ENCODE measurements at regions not wholly inside any gene's neighbourhood (a gene's known extent, or its start where the extent isn't known, plus 50 kb on each side); places are given as distances from the start of the nearest gene placed in this dataset.

DNA sequence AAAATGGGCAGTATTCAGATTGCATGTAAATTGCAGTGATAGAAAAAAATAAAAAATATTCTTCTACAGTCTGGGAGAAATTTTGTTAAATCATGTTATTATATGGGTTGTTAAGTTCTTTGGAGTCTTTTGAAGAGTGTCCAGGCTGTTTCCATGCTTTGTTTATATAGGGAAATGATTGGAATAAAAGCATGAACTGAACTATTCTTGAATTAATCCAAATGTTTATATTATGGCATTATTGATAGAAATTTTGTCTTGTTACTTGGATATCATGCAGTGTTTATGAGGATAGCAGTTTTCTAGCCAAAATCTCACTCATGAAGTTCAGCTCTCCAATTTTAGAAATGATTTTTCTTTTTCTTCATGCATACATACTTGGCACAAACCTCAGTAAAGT lies 108.2 kb upstream of the NAV3 start:
- DNase-seq, result no peak

DNA sequence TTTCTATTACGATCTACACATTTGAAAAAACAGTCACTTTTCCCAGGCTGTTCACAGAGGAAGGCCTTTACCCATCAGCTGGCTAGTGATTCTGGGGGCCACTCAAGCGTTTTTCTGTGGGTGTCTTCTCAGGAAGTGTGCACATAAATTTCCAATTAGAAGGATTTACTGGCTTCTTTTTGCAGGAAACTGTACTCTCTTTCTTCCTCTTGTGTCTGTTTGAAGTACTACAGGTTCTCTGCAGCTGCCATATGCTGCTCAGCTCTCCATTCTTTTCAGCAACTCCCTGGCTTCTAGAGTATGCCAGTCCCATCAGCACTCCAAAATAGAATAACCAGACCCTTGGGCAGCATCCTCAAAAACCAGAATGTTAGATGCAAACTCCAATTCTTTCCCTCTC lies 110.4 kb upstream of the NAV3 start:
- DNase-seq, result no peak

DNA sequence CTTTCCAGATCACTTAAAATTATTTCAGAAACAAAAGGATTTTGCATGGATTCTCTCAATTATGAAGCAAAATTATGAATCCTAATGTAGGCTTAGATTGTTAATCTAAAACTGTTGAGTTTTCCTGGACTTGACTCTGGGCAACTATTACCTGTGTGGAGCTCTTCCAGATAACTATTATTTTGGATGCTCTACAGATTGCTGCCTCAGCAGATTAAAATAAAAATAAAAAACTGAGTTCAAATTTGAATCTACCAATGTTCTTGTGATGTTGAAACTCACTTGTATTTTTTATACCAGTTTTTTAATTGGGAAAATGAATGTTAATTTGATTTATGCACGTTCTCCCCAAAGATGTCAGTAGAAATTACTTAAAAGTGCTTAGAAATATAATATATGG lies 120.5 kb upstream of the NAV3 start:
- DNase-seq, result no peak

DNA sequence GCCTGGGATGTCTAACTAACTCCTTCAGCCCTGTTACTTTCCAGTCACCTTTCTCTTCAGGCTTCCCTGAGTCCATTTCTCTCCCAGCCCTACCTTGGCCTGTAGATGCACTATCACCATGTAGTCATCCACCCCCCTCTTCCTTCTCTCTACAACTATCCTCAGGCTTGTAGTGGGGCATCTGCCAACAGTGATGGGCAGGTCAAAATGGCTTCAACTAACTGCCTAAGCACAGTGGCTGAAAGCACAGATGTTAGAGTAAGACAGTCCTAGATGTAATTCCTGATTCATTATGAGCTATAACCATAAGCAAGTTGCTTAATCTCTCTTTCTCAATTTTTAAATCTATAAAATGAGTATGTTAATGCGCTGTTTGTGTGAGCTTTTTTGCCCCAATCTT lies 133.6 kb upstream of the NAV3 start:
- no peak for DNase-seq

DNA sequence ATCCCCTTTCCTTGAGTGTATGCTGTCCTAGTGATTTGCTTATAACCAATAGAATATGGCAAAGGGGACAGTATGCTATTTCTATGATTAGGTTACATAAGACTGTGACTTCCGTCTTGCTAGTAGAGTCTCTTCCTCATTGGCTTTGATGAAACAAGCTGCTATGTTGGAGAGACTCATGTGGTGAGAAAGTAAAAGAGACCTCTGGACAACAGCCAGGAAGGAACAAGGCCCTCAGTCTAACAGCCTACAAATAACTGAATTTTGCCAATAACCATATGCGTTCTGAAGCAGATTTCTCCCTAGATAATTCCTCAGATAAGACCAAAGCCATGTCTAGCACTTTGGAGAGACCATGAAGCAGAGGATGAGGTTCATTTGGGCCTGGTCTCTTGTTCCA lies 134.5 kb upstream of the NAV3 start:
- no peak for DNase-seq

DNA sequence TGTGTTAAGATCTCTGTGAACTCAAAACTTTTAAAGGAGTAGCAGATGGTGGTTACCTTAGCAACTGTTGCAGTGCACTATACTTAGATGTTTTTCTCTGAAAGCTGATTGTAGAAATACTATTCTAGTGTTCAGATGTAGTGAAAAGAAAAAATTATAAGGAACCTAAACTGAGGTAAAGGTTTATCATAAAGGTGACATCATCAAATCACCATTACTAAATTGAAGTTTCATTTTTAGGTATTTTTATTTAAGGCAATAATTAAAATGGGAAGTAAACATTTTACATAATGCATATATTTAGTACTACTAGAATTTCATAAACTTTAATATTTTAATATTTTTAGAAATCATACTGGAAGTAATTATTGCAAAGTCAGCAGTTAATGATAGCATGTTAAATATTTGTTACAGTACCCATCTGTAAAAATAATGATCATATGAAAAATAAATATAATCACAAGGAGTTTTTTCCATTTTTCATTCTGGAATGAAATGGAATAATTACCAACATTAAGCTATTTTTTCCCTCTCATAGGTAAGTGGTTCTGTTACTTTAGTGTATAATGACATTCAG lies 141.1 kb upstream of the NAV3 start:
- no peak for DNase-seq

DNA sequence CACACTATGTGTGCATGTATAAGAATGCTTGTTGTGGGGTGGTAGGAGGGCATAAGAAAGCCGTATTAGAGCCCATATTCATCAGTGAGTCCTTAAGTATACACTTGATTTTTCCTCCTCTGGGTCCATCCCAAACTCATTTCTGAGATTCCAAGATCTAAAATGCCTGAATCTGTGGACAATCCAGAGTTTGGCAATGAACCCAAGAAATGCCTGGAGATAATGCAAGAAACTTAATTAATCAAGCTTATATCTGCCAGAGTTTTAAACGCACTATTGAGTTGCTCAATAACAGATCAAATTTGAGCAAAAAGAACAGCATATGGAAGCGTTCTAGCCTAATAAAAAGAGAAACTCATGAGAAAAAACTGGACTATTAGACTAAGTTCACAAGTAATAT lies 143.4 kb upstream of the NAV3 start:
- DNase-seq, result no peak

DNA sequence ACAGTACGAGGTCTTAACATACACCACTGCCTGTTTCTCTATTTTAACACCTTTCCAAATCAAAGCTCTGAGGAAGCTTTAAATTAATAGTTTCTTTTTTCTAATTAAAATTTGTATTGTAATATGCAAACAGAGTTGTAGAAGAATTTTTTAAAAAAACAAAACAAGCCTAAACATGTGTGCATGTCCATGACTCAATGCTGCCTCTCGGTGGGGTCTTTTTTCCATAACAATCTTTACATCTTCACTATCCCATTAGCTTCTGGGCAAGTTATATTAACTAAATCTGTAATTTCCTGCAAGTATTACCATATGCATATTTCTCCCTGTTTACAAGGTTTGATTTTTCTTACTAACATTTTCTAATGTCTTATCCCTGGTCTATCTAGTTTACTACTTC lies 143.9 kb upstream of the NAV3 start:
- DNase-seq, result no peak

DNA sequence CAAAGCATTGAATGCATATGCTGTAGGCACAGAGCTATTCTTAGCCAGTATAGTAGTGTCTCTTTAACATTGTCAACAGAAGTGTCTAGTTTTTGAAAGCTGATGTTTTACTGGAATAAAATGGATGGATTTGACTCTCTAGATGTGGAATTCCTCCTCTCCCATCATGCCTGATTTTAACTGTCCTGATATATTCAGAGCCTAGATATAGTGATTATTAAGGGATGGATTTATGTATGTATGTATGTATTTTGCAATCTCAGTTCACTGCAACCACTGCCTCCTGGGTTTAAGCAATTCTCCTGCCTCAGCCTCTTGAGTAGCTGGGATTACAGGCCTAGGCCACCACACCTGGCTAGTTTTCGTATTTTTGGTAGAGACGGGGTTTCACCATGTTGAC lies 144.8 kb upstream of the NAV3 start:
- no peak for DNase-seq

DNA sequence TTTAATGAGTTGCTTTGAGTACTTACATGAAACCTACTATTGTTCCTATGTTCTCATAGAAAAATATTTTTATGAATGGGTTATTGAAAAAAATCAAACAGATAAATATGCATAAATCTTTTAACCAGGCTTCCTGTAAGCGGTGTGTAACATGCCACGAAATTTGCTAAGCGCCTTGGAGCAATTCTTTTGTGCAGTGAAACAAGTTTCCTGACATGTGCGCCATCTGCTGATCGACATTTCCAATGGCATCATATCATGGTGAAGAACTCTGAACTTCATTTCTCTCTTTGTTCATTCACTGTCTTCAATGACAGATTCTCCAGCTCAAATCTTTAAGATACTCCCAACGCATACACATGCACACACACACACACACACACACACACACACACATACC lies 145.6 kb upstream of the NAV3 start:
- DNase-seq, result peak in 1 of 5 experiments; percentile 29

DNA sequence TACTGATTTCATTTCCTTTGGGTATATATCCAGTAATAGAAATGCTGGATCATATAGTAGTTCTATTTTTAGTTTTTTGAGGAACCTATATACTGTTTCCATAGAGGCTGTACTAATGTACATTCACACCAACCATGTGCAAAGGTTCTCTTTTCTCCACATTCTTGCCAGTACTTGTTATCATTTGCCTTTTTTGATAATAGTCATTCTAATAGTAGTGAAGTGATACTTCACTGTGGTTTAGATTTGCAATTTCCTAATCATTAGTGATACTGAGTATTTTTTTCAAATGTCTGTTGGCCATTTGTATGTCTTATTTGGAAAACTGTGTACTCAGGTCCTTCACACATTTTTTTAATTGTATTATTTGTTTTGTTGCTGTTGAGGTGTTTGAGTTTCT lies 148.2 kb upstream of the NAV3 start:
- DNase-seq, result no peak

DNA sequence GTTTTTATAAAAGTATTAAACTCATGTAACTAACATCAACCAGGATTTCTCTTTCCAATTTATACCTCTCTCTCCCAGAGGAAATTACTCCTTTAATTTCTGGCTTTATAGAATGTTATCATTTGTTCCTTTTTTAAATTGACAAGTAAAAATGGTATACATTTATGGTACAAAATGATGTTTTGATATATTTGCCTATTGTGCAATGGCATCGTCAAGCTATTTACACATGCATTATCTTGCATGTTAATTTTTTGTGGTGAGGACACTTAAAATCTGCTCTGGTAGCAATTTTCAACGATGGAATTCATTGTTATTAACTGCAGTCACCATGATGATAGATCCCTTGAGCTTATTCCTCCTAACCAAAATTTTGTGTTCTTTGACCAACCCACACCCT lies 149.0 kb upstream of the NAV3 start:
- DNase-seq, result no peak

DNA sequence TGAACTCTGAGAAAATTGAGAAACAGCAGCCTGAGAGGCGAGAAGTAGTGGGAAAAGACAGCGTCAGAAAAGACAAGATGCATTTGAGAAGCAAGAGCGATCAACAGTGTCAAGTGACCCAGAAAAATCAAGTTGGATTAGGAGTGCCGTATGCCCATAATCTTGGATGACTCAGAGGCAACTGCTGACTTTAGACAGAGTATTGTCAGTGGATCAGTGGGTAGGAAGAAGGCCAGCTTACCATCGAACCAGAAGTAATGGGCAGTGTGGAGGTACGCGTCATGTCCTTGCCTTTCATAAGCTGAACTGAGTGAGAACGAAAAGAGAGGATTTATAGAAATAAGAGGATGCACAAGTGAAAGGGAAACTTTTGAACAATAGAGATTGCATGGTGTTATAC lies 151.0 kb upstream of the NAV3 start:
- no peak for DNase-seq

DNA sequence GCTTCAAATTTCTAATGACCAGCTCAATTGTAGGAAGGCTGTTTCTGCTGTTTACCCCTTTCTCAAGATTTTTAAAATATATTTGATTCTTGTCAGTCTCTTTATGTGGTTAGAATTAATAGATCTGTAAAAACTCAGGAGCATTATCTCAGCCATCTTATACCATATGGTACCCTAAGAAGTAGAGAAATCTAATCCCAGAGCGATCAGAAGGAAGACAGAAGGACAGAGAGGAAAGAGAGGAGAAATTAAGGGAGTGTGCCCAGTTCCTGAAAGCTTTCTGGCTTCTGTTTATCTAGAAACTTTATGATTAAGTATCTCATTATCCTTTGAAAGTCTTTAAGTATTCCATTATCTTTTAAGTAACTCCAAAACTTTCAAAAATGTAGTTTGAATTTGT lies 152.1 kb upstream of the NAV3 start:
- DNase-seq, result no peak

DNA sequence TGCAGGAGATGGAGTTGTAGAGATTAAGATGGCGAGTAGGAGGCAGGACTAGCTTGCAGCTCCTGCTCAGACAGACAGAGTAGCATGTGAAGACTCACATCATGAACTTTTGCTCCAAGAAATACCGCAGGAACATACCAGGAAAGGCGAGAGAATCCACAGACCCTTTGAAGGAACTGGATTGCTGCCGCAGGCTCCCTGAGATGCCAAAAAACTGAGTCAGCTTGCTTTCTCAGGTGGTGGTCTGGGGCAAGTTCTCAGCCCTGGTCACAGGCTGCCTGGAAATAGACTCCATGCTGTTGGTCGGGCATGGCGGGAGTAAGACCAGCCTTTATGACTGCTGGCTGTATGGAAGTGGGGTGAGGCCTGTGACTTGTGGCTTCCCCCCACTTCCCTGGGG lies 163.6 kb upstream of the NAV3 start:
- DNase-seq, result no peak

DNA sequence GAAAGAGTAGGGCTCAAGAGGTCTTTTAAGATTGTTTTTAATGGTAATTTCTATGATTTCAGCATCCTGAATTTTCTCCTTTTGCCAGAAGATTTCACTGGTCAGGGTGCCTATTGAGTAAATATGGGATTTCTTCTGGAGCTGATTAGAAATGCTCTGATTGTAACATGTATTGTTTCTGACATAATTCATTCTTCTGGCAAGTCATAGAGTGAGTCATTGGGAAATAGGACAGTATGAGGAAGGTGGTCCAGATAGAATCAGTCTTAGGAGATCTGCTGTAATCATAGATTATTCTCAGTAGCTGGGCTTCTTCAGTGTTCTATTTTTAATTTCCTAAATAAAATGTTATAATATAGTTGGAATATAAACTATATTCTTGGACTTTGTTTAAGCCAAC lies 182.0 kb upstream of the NAV3 start:
- DNase-seq, result no peak

DNA sequence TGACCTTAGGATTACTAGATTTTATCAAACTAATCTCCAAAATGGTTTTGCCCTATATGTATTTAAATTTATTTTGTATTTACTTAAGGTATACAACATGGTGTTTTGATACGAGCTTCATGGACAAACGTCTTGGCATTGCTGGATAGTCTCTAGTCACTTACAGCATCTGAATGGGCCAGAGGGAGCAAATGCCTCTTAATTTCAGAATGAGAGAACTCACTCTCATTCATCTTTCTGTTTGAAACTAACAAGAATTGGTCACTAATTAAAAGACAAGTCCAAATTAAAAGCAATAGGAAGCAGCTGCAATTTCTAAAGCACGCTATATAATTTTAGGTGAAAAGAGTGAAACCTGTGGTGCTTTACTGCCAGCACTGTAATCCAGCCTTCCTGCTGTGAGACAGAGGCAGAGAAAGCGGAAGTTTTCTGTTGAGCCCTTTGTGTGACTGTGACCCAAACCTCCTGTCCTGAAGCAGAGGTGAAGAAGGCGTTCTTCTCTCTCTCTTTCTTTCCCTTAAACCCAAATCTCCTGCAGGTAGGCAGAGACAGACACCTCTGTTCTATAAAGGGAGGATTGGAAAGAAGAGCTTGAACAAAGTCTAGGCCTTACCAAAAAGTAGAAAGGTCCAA lies 184.6 kb upstream of the NAV3 start:
- DNase-seq, result no peak

DNA sequence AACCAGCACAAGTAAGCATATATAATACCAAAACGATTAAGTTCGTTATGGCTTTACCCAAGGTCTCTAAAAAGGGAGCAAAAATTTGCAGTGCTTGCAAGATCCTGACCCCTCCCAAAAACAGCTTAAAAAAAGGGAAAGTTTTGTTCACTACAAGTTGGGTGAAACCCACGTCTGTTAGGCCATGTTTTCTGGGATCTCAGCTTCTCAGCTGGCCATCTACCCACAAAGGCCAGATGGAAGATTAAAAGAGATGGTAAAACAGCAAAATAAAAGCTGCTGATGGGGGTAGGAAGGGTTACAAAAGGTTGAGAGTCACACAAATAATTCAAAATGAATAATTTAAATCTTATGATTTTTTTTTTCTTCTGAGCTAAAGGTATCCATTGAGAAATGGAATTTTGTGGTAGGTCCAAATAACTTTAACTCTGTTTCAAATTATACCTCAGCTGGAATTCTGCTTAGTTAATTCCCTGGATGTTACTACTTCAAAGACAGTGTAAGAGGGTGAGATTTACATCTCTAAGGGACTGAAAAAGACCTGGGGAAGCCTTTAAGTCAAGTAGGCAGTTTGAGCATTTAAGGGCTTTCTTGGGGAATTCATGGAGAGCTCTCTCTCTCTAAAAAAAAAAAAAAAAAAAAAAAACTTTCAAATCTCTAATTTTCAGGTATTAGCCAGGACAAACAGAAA lies 185.6 kb upstream of the NAV3 start:
- DNase-seq, result no peak

DNA sequence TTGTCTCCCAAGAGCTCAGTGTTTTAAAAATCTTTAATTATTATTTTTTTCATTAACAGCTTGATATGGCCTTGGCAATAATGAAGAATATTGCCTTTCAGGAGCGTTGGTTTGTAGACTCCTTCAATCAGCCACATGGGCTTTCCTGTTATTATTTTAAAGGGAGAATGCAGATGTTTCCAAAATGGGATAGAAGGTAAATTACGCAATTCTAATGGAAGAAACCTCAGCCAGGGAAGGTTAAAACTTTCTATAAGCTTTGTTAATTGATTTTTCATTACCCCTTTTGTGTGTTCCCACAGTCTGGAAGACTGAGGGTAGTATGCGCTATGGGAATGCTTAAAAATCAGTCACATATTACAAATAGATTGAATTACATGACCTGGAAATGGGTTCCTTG lies 188.4 kb upstream of the NAV3 start:
- DNase-seq, result no peak

DNA sequence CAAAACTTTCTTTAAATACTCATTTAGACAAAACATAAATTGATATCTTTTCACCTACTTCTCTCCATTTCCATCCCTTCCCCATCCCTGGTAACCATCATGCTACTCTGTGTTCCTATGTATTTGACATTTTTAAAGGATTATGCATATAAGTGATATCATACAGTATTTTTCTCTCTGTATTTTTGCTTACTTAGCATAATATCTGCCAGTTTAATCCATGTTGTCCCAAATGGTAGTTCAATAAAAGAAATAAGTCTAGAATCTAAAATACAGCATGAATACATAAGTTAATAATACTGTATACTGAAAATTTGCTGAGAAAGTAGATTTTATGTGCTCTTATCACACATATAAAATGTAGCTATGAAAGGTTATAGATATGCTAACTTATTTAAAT lies 190.3 kb upstream of the NAV3 start:
- no peak for DNase-seq

DNA sequence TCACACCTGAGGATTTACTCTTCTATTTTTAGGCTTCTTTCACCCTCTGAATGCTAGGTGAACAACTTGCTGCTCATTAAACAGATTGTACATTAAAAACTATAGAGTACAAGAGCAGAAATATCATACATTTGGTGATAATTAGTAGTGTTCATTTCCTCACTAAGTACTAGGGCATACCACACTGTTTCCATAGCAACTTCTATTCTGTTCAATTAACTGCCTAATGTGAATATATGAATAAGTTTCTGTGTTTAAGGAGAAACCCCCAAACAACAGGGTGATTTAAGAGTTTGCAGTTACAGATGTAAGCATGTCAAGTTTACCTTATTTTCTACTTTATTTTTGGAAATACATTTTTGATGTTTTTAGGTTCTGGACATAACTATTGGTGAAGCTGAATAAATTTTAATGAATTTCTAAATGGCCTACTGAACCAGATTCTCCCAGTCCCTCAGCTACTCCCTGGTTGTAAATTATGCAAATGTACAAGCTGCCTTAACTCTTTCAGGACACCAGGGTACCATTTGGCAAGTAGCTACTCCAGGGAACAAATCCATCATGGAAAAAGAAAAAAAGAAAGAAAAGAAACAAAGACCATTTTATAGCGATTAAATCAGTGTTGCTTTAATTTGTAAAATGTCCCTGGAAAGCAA lies 199.8 kb upstream of the NAV3 start:
- DNase-seq, result no peak

DNA sequence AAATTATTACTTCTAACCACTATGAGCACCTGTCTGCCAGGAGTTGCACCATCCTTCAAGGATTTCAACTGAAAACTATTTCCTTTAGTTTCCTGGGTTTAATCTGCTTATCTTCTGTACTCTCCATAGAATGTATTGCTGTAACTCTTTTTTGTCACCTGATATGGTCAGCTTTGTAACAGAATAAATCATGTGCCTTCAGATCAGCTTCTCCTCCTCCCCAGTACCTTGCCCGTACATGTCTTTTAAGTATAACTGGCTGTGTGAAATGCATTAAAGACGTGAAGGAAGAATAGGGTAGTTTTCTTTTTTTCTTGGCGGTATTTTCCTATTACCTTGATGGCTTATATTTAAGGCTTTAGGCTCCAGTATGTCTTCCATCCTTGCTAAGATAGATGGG lies 200.3 kb upstream of the NAV3 start:
- no peak for DNase-seq

DNA sequence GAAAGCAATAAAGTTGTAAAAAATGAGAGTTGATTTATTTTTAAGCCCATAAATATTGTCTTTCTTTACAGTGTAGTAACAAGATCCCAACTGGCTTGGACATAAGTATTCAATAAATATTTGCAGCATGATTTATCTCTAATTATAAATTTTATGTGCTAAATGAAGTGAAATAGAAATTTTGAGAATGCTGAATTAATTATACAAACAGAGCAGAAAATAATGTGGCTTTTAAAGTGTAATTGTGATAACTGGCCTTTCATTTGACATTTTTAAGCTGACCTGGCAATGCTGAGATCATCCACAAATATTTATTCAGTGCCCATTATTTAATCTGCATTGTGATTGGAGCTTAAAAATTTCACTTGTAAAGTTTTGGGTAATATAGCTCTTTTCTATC lies 201.6 kb upstream of the NAV3 start:
- no peak for DNase-seq

DNA sequence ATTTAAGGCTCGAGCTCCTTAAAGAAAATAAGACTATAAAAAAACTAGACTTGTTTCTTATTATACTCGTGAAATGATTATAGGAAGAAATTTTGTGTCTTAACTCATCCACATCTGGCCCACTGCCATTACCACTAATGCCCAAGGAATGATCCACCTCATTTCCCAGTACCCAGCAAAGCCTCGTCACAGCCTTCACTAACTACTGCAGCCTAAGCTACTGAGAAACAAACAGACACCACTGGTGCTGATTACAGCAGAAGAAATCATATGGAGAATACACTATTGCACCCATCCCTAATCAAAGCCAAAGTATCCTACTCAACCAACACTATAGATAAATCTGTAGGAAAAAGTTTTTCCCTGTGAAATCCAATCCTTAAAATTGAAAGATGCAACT lies 205.3 kb upstream of the NAV3 start:
- DNase-seq, result no peak
